Stimulated activated CD4-positive, alpha-beta T cell treated with anti-CD3 and anti-CD28 coated beads, TNF-alpha, amount 100 ng/mL, for 48 hours (primary cell): ENCODE measurements at regions not wholly inside any gene's neighbourhood (a gene's known extent, or its start where the extent isn't known, plus 50 kb on each side); places are given as distances from the start of the nearest gene placed in this dataset.

Experiments used
- DNase-seq, 3 donors: peaks; one replicate each; pipeline ENCODE4 v3.0.0-alpha.2; 2020; ENCODE audit warnings: low read depth in 3 of 3

DNA sequence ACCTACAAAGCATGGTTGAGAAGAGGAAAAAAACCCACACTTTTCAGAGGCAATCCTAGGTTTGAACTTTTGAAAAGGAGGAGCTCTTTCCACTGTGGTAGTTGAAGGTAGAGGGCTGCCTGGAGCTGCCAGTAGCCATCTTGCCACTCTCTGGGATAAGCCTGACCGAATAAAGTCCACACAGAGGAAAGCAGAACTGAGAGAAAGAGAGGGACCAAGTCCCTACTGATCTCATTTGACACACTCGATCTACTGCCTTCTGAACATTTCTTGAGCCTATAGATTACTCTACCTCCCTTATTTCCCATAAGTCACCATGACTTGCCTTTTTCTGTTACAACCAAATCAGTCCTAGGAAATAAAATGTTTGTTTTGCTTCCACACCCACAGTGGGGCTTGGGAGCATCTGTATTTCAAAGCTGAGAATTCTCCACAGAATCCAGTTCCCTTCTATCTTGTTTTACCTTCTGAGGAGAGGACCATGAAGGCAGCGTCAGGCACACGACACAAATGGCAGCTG lies 147.0 kb upstream of the PTPRK start:
- DNase-seq = no peak

DNA sequence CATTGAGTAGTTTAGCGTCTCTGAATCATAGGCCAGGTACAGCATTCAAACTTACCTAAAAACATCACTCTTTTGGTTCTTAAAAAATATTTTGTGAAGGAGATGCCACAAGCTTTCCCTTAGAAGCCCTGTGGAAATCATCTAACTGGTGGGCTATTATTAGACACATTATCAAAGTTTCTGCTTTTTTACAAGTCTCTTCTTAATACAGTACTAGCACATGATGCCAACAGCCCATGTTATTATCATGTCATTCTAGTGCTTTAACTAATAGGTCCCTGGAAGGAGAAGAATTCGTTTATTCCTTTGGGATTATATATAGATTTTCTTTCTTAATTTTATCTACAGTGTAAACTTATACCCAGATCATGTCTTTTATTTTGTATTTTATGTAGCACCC lies 146.0 kb upstream of the PTPRK start:
- no peak for DNase-seq

DNA sequence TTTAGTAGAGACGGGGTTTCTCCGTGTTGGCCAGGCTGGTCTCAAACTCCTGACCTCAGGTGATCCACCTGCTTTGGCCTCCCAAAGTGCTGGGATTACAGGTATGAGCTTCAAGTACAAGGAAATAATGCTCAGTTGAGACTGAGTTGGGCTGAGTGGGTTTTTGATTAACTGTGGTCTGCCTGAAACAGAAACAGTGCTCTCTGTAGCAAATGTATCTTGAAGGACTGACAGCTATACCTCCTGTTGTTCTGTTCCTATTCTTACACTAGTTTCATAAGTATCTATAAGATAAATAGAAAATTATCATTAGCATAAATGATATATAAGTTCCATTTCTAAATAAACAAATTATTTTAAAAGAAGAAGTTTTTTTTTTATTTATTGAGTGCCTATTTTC lies 142.8 kb upstream of the PTPRK start:
- no peak for DNase-seq

DNA sequence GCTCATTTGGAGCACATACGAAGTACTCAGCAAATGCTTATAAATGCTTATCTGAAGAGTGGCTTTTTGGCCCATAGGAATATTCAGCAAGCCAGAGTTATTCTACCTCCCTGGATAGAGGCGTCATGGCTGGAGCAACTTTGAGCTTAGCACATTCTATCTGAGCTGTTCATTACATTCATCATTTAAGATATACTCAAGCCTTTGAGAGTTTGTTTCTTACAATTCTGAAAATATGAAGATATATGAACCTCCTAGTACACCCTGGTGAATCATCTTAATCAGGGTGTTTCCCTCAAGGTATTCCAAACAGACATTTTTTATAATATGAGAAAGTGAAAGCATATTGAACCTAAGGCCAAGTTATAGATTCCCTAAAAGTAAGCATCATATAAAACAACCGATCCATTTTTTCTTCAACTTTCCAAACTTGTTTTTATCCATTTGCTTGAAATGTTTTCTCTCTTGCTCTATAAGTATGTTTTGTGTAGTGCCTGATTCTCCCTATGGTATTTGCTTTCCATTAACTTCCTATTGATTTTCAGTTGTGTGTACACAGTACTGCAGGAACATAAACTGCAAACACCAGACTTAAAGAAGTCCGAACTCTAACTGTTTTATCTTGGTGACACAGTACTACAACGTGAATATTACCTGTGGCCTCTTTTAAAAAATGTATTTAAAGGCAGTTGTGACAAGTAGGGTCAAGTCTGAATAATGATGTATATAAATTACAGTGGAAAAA lies 139.7 kb upstream of the PTPRK start:
- no peak for DNase-seq

DNA sequence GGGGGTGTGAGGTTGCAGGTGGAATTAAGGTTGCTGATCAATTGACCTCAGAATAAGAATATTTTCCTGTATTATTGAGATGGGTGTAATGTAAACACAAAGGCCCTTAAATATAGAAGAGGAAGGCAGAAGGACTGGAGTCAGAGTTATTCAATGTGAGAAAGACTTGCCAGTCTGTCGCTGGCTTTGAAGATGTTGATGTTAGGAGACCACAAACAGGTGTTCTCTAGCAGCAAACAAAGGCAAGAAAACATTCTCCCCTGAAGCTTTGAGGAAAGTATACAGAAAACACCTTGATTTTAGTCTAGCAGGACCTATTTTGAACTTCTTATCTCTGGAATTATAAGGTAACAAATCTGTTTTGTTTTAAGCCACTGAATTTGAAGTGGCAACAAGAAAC lies 138.9 kb upstream of the PTPRK start:
- no peak for DNase-seq

GRCh38 chr6:128657181-128657580 lies 136.8 kb upstream of the PTPRK start:
- no peak for DNase-seq

GRCh38 chr6:128655978-128656498 lies 135.6 kb upstream of the PTPRK start:
- DNase-seq = peak in 2 of 3 donors; percentile 2 to 8

- no peak for DNase-seq
Measured at GRCh38 chr6:128648022-128648598, 127.7 kb upstream of the PTPRK start.

DNA sequence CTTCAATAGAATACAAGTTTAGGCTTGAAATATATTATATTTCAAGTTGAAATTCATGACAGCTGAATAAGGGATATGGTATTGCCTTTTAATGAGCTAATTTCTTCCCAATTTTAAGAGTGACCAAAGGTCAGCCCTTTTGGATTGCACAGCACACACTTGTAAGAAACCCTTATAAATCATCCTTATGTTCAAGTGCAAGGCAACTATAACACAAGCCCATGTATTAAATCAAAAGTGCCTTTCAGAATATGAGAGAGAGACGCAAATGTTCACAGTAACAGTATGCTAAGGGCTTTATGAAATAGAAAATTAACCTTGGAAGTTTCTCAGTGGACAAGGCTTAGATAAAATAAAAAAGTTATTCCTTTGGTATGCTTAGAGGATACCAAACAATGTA lies 121.7 kb upstream of the PTPRK start:
- no peak for DNase-seq

GRCh38 chr6:128641703-128642102 lies 121.3 kb upstream of the PTPRK start:
- DNase-seq = no peak

- no peak for DNase-seq
Measured at GRCh38 chr6:128638817-128639216, 118.4 kb upstream of the PTPRK start.

- DNase-seq = no peak
Measured at GRCh38 chr6:128635219-128635618, 114.8 kb upstream of the PTPRK start.

- DNase-seq = no peak
Measured at GRCh38 chr6:128632131-128632530, 111.7 kb upstream of the PTPRK start.

- no peak for DNase-seq
Measured at GRCh38 chr6:128631031-128631430, 110.6 kb upstream of the PTPRK start.

DNA sequence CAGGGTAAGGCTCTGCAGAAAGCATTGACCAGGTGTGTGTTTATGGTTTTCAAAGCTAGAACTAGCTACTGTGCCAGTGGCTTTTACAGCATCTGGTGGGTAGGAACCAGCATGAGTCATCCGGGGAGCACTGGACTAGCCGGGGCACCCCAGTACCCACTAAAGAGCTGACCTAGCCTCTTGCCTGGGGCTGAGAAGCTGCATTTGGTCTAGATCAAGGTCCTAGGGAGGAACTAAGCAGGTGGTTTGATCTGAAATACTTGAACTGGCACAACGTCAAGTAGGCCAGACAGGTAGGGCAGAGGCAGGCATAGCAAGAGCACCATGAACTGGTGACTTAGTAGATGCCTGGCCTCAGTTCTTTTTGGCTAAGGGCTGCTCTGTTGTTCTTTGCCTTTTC lies 109.8 kb upstream of the PTPRK start:
- no peak for DNase-seq

GRCh38 chr6:128617285-128617684 lies 96.9 kb upstream of the PTPRK start:
- DNase-seq = no peak

- DNase-seq = no peak
Measured at GRCh38 chr6:128616342-128616741, 95.9 kb upstream of the PTPRK start.

DNA sequence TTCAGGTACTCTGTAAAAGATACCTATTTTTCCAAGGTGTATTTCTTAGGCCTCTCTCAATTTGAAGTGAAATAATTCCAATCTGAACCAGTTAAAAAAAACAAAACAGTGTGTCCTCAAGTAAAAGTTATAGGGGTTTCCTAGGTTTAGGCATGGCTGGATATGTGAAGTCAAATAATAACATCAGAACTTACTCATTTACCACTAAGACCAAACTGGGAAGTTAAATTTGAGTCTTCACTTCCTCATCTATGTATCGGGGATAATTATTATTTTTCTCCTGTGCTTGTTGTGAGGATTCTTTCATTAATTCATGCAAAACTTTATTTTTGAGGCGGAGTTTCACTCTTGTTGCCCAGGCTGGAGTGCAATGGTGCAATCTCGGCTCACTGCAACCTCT lies 86.2 kb upstream of the PTPRK start:
- no peak for DNase-seq

DNA sequence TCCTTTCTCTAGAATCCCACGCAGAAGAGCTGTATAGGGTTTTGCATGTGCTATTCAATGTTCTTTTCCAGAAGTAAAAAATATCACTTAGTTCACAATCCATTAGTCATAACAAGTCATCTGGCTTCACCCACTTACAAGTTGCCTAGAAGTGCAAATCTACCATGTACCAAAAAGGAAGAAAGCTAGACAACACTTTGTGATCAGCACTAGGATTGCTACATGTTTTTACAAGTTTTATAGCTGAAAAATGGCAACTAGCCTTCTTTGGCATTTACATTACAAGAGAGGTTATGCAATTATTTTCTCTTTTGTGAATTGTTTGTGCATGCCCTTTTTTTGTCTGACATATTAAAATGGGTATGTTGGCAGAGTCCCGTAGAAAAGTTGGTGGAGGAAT lies 85.6 kb upstream of the PTPRK start:
- no peak for DNase-seq

DNA sequence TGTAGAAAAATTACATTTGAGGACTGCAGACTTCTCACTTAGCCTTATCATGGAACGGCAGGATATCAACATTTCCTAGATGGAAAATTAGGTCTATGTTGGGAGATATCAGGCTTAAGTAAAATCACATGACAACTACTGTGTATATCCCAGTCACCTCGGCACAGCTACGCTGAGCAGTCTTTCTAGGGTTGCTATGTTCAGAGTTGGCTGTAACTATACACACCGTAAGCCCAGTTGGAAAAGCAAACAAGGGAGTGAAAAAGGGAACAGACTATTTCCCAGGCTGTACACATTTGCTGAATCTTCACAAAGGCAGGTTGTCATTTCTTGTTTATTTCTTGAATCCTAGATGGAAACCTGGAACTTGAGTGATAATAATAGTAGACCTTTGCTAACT lies 80.7 kb upstream of the PTPRK start:
- no peak for DNase-seq

GRCh38 chr6:128600397-128600951 lies 80.1 kb upstream of the PTPRK start:
- no peak for DNase-seq

GRCh38 chr6:128599036-128599435 lies 78.6 kb upstream of the PTPRK start:
- DNase-seq = no peak

DNA sequence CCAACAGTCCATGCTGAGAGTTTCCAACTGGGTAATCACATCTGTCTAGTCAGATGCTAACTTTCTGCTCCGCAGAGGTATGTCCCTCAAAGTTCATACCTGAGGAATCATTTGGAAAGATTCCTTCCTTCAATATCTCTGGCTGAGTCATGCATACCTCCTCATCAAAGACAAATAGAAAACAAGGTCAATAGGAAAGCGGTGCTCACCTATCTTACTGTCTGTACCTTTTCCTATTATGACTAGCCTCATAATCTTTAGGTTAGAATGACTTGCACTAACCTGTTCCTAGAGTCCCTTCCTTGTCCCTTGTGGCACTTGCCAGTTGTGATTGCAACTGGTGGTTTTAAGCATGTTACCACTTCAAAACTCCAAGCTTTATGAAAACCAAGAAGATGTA lies 78.2 kb upstream of the PTPRK start:
- no peak for DNase-seq
